Bronchial epithelial cell (primary cell): ENCODE measurements at regions not wholly inside any gene's neighbourhood (a gene's known extent, or its start where the extent isn't known, plus 50 kb on each side); places are given as distances from the start of the nearest gene placed in this dataset.
"Not testable (repeated sequence)": the region's sequence is repeated elsewhere in the genome, so short reads cannot be mapped to it uniquely, and the experiment has no call there.

Experiments used
- DNase-seq: peaks from one replicate; pipeline ENCODE4 v3.0.0-alpha.2; 2010; ENCODE audit warnings: low read depth
- FAIRE-seq: peaks from 2 replicates; lab custom pipeline; 2011; peaks lifted over from hg19 to GRCh38; lab: Jason Lieb, UNC
- H3K27me3 ChIP-seq: 2 replicates; pipeline ENCODE4 v1.5.1; 2011; ENCODE audit warnings: low read length; ENCODE audit not compliant: control insufficient read depth, insufficient read depth
- H3K36me3 ChIP-seq: 2 replicates; pipeline ENCODE4 v1.5.1; 2011; ENCODE audit warnings: low read length; ENCODE audit not compliant: control insufficient read depth, insufficient read depth
- H3K4me3 ChIP-seq: 2 replicates; pipeline ENCODE4 v1.5.1; 2011; ENCODE audit warnings: mild to moderate bottlenecking, low read depth, low read length, control low read depth
- CTCF ChIP-seq: IDR thresholded peaks from 2 replicates; pipeline ENCODE4 v1.5.1; 2011; ENCODE audit warnings: mild to moderate bottlenecking, moderate library complexity, low read length, control low read depth, inconsistent platforms; ENCODE audit not compliant: insufficient read depth, severe bottlenecking

- DNase-seq = no peak
- Histone ChIP-seq H3K4me3 (no peak overlapping the region), H3K27me3 (no peaks in the 10 kb centered on the region), H3K36me3 (no peaks in the 10 kb centered on the region)
- no peak for TF ChIP-seq CTCF
- no peak for FAIRE-seq
Measured at GRCh38 chr15:56794165-56794552, 60.9 kb upstream of the ZNF280D start.

DNA sequence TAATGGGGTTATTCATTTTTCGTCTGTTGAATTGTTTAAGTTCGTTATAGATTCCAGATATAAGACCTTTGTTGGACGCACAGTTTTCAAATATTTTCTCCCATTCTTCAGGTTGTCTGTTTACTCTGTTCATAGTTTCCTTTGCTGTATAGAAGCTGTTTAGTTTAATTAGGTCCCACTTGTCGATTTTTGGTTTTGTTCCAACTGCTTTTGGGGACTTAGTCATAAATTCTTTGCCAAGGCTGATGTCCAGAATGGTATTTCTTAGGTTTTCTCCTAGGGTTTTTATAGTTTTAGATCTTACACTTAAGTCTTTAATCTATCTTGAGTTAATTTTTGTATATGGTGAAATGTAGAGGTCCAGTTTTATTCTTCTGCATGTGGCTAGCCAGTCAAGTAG, 58.9 kb upstream of the ZNF280D start:
- DNase-seq (no peak), FAIRE-seq (no peak)
- H3K27me3 ChIP-seq = no peaks in the 10 kb centered on the region
- no peaks in the 10 kb centered on the region for H3K36me3 ChIP-seq
- H3K4me3 ChIP-seq = no peak overlapping the region
- TF ChIP-seq CTCF = no peak

- H3K36me3 ChIP-seq = not testable (repeated sequence)
Measured at GRCh38 chr15:56791521-56791920, 58.2 kb upstream of the ZNF280D start.

DNA sequence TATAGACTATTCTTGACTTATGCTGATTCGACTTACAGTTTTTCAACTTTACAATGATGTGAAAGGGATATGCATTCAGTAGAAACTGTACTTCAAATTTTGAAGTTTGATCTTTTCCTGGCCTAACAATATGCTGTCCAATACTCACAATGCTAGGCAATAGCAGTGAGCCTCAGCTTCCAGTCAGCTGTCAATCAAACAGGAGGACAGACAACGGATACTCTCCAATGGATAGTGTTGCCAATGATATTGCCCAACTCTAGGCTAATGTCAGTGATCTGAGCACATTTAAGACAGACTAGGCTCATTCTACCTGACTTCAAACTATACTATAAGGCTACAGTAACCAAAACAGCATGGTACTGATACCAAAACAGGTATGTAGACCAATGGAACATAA, 55.0 kb upstream of the ZNF280D start:
- Histone ChIP-seq H3K36me3 (no peaks in the 10 kb centered on the region), H3K27me3 (no peaks in the 10 kb centered on the region), H3K4me3 (no peak overlapping the region)
- no peak for FAIRE-seq
- DNase-seq = no peak
- TF ChIP-seq CTCF = no peak

More at GRCh38 chr15:56791521-56791920, 58.2 kb upstream of the ZNF280D start:
- H3K27me3 ChIP-seq, H3K4me3 ChIP-seq, FAIRE-seq, DNase-seq: not testable (repeated sequence)

- Histone ChIP-seq H3K36me3 (no peaks in the 10 kb centered on the region), H3K4me3 (no peak overlapping the region), H3K27me3 (no peaks in the 10 kb centered on the region)
- no peak for TF ChIP-seq CTCF
- FAIRE-seq (no peak), DNase-seq (no peak)
Measured at GRCh38 chr15:56786966-56787365, 53.7 kb upstream of the ZNF280D start.

- Histone ChIP-seq H3K27me3 (no peaks in the 10 kb centered on the region), H3K4me3 (no peak overlapping the region), H3K36me3 (no peaks in the 10 kb centered on the region)
- no peak for FAIRE-seq
- TF ChIP-seq CTCF = no peak
- DNase-seq = no peak
Measured at GRCh38 chr15:56783857-56784661, 50.8 kb upstream of the ZNF280D start.
